ENCODE measurements at regions not wholly inside any gene's neighbourhood (a gene's known extent, or its start where the extent isn't known, plus 50 kb on each side); places are given as distances from the start of the nearest gene placed in this dataset.

GRCh38 chr14:84882830-84883229 lies 647.1 kb upstream of the FLRT2 start:
- Histone ChIP-seq H3K27me3 (ENCODE audit: control insufficient read depth in 3 of 3, insufficient read depth in 3 of 3, low read length in 2 of 3) (no peaks in the 10 kb centered on the region), H3K27ac (ENCODE audit: low read depth in 1 of 2, low read length in 1 of 2) (no peak overlapping the region), H3K9ac (ENCODE audit: insufficient read depth in 1 of 2, low read length in 2 of 2) (no peak overlapping the region), H3K36me3 (ENCODE audit: control insufficient read depth in 4 of 4, insufficient read depth in 4 of 4, low read length in 4 of 4) (no peaks in the 10 kb centered on the region), H3K4me3 (no peak overlapping the region), H3K4me1 (ENCODE audit: control insufficient read depth in 5 of 5, insufficient read depth in 5 of 5, low read length in 5 of 5) (no peaks in the 10 kb centered on the region), H3K9me3 (ENCODE audit: control insufficient read depth in 4 of 4, insufficient read depth in 3 of 4, low read length in 3 of 4) (peaks cover 0 to 4% (median under 1%) of the 10 kb centered on the region in 4 donors)
- ATAC-seq (ENCODE audit: insufficient read depth, low FRiP score) (no peak), DNase-seq (peak in 1 of 3 donors; percentile 11)
- TF ChIP-seq, protein P1, sequence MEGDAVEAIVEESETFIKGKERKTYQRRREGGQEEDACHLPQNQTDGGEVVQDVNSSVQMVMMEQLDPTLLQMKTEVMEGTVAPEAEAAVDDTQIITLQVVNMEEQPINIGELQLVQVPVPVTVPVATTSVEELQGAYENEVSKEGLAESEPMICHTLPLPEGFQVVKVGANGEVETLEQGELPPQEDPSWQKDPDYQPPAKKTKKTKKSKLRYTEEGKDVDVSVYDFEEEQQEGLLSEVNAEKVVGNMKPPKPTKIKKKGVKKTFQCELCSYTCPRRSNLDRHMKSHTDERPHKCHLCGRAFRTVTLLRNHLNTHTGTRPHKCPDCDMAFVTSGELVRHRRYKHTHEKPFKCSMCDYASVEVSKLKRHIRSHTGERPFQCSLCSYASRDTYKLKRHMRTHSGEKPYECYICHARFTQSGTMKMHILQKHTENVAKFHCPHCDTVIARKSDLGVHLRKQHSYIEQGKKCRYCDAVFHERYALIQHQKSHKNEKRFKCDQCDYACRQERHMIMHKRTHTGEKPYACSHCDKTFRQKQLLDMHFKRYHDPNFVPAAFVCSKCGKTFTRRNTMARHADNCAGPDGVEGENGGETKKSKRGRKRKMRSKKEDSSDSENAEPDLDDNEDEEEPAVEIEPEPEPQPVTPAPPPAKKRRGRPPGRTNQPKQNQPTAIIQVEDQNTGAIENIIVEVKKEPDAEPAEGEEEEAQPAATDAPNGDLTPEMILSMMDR (IDR thresholded peaks at IDR 0.05; ENCODE audit: control extremely low read depth, extremely low read depth): no peak
- 57 to 73% methylated on average over 1 of the region's 1 CpG for WGBS, 2 donors

GRCh38 chr14:84885061-84885460 lies 644.9 kb upstream of the FLRT2 start:
- ATAC-seq (ENCODE audit: insufficient read depth, low FRiP score): no peak
- DNase-seq: no peak
- WGBS, 2 donors: 90 to 97% methylated on average over 3 of the region's 3 CpGs
- Histone ChIP-seq H3K9me3 (ENCODE audit: control insufficient read depth in 4 of 4, insufficient read depth in 3 of 4, low read length in 3 of 4) (peaks cover 0 to 4% (median under 1%) of the 10 kb centered on the region in 4 donors), H3K4me3 (no peak overlapping the region), H3K27ac (ENCODE audit: low read depth in 1 of 2, low read length in 1 of 2) (no peak overlapping the region), H3K36me3 (ENCODE audit: control insufficient read depth in 4 of 4, insufficient read depth in 4 of 4, low read length in 4 of 4) (no peaks in the 10 kb centered on the region), H3K9ac (ENCODE audit: insufficient read depth in 1 of 2, low read length in 2 of 2) (no peak overlapping the region), H3K27me3 (ENCODE audit: control insufficient read depth in 3 of 3, insufficient read depth in 3 of 3, low read length in 2 of 3) (no peaks in the 10 kb centered on the region), H3K4me1 (ENCODE audit: control insufficient read depth in 5 of 5, insufficient read depth in 5 of 5, low read length in 5 of 5) (no peaks in the 10 kb centered on the region)
- TF ChIP-seq, protein P1 (IDR thresholded peaks at IDR 0.05; ENCODE audit: control extremely low read depth, extremely low read depth): no peak

DNA sequence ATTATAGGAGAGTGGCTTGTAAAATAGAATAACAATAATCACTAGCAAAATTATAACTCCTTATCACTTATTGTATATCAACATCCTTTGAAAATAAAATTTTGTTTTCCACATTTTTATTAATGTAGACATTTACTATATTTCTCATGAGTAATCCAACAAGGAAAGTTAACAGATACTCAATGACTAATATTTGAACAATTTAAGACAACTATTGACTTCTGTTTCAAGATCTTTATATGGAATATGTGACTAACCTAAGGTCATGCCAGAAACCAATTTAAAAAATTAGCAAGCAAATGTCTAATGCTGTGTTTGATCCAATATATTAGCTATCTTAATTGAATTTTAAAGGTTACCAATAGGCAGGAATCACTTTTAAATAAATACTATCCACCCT lies 638.5 kb upstream of the FLRT2 start:
- ATAC-seq (ENCODE audit: insufficient read depth, low FRiP score) (no peak), DNase-seq (no peak)
- TF ChIP-seq, protein P1 (IDR thresholded peaks at IDR 0.05; ENCODE audit: control extremely low read depth, extremely low read depth): no peak
- no peak overlapping the region for H3K27ac ChIP-seq (ENCODE audit: low read depth in 1 of 2, low read length in 1 of 2)
- H3K4me1 ChIP-seq (ENCODE audit: control insufficient read depth in 5 of 5, insufficient read depth in 5 of 5, low read length in 5 of 5): no peaks in the 10 kb centered on the region
- H3K4me3 ChIP-seq: no peak overlapping the region
- H3K36me3 ChIP-seq (ENCODE audit: control insufficient read depth in 4 of 4, insufficient read depth in 4 of 4, low read length in 4 of 4): no peaks in the 10 kb centered on the region
- no peaks in the 10 kb centered on the region for H3K27me3 ChIP-seq (ENCODE audit: control insufficient read depth in 3 of 3, insufficient read depth in 3 of 3, low read length in 2 of 3)
- no peaks in the 10 kb centered on the region for H3K9me3 ChIP-seq (ENCODE audit: control insufficient read depth in 4 of 4, insufficient read depth in 3 of 4, low read length in 3 of 4)
- no peak overlapping the region for H3K9ac ChIP-seq (ENCODE audit: insufficient read depth in 1 of 2, low read length in 2 of 2)

DNA sequence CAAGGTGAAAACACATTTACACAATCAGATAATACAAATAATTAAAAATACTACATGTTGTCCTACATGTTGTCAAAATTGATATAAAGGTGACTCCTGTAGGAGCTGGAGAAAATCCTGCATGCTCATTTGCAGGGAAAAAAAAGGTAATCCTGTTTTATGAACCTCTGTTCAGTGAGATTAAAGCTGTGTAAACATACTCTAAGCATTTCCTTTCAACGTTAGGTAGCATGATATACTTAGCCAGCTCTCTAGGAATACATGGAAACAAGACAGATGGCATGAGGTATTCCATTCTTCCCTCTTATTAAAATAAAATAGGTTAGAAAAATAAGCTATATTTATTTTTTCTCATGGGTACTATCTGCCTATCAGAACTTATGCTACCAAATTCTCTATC lies 635.7 kb upstream of the FLRT2 start:
- H3K27ac ChIP-seq (ENCODE audit: low read depth in 1 of 2, low read length in 1 of 2): no peak overlapping the region
- H3K9ac ChIP-seq (ENCODE audit: insufficient read depth in 1 of 2, low read length in 2 of 2): no peak overlapping the region
- DNase-seq: no peak
- WGBS, 2 donors: 26 to 35% methylated on average over 1 of the region's 1 CpG
- TF ChIP-seq, protein P1 (IDR thresholded peaks at IDR 0.05; ENCODE audit: control extremely low read depth, extremely low read depth): no peak
- no peak for ATAC-seq (ENCODE audit: insufficient read depth, low FRiP score)
- H3K4me1 ChIP-seq (ENCODE audit: control insufficient read depth in 5 of 5, insufficient read depth in 5 of 5, low read length in 5 of 5): no peaks in the 10 kb centered on the region
- H3K27me3 ChIP-seq (ENCODE audit: control insufficient read depth in 3 of 3, insufficient read depth in 3 of 3, low read length in 2 of 3): no peaks in the 10 kb centered on the region
- H3K36me3 ChIP-seq (ENCODE audit: control insufficient read depth in 4 of 4, insufficient read depth in 4 of 4, low read length in 4 of 4): no peaks in the 10 kb centered on the region
- H3K4me3 ChIP-seq: no peak overlapping the region
- no peaks in the 10 kb centered on the region for H3K9me3 ChIP-seq (ENCODE audit: control insufficient read depth in 4 of 4, insufficient read depth in 3 of 4, low read length in 3 of 4)
